ENCODE measurements at regions not wholly inside any gene's neighbourhood (a gene's known extent, or its start where the extent isn't known, plus 50 kb on each side); places are given as distances from the start of the nearest gene placed in this dataset.

- no peak overlapping the region for H3K4me3 ChIP-seq (ENCODE audit: low read depth, low read length)
- in situ Hi-C loops (cut with HindIII; ENCODE audit: low sequenced_read_pairs): no loop called here
- no peak for TF ChIP-seq CTCF (IDR thresholded peaks at IDR 0.05; ENCODE audit: low read depth, low read length)
- no peak for DNase-seq (ENCODE audit: low read depth, low spot score)
Observed at GRCh38 chr12:104850781-104851180, 107.3 kb downstream of the SLC41A2 start.

- no peak overlapping the region for H3K4me3 ChIP-seq (ENCODE audit: low read depth, low read length)
- peak; percentile 33 for DNase-seq (ENCODE audit: low read depth, low spot score)
Observed at GRCh38 chr12:104846056-104846767, 111.9 kb downstream of the SLC41A2 start.

GRCh38 chr12:104844123-104844522 lies 114.0 kb downstream of the SLC41A2 start:
- no peak for TF ChIP-seq CTCF (IDR thresholded peaks at IDR 0.05; ENCODE audit: low read depth, low read length)
- no peak overlapping the region for H3K4me3 ChIP-seq (ENCODE audit: low read depth, low read length)
- in situ Hi-C loops (cut with HindIII; ENCODE audit: low sequenced_read_pairs): no loop called here
- DNase-seq (ENCODE audit: low read depth, low spot score): no peak

More at GRCh38 chr12:104846056-104846767, 111.9 kb downstream of the SLC41A2 start:
- TF ChIP-seq CTCF (IDR thresholded peaks at IDR 0.05; ENCODE audit: low read depth, low read length): no peak
- in situ Hi-C loops (cut with HindIII; ENCODE audit: low sequenced_read_pairs): no loop called here

GRCh38 chr12:104840262-104840661 lies 117.8 kb downstream of the SLC41A2 start:
- no peak overlapping the region for H3K4me3 ChIP-seq (ENCODE audit: low read depth, low read length)
- no peak for DNase-seq (ENCODE audit: low read depth, low spot score)
- TF ChIP-seq CTCF (IDR thresholded peaks at IDR 0.05; ENCODE audit: low read depth, low read length): no peak
- in situ Hi-C loops (cut with HindIII; ENCODE audit: low sequenced_read_pairs): no loop called here

- H3K4me3 ChIP-seq (ENCODE audit: low read depth, low read length): no peak overlapping the region
- in situ Hi-C loops (cut with HindIII; ENCODE audit: low sequenced_read_pairs): no loop called here
- DNase-seq (ENCODE audit: low read depth, low spot score): no peak
- TF ChIP-seq CTCF (IDR thresholded peaks at IDR 0.05; ENCODE audit: low read depth, low read length): no peak
Observed at GRCh38 chr12:104835317-104835716, 122.8 kb downstream of the SLC41A2 start.

GRCh38 chr12:104834607-104835006 lies 123.5 kb downstream of the SLC41A2 start:
- in situ Hi-C loops (cut with HindIII; ENCODE audit: low sequenced_read_pairs): no loop called here
- no peak for TF ChIP-seq CTCF (IDR thresholded peaks at IDR 0.05; ENCODE audit: low read depth, low read length)
- no peak overlapping the region for H3K4me3 ChIP-seq (ENCODE audit: low read depth, low read length)
- no peak for DNase-seq (ENCODE audit: low read depth, low spot score)
